GM18499 (cell line): ENCODE measurements at regions not wholly inside any gene's neighbourhood (a gene's known extent, or its start where the extent isn't known, plus 50 kb on each side); places are given as distances from the start of the nearest gene placed in this dataset.

Source experiments
- ATAC-seq: cut with Tn5 transposase; IDR thresholded peaks from one replicate; pipeline ENCODE4 v1.9.1; 2021; ENCODE audit warnings: moderate number of reproducible peaks; ENCODE audit not compliant: insufficient read depth, unreplicated experiment

DNA sequence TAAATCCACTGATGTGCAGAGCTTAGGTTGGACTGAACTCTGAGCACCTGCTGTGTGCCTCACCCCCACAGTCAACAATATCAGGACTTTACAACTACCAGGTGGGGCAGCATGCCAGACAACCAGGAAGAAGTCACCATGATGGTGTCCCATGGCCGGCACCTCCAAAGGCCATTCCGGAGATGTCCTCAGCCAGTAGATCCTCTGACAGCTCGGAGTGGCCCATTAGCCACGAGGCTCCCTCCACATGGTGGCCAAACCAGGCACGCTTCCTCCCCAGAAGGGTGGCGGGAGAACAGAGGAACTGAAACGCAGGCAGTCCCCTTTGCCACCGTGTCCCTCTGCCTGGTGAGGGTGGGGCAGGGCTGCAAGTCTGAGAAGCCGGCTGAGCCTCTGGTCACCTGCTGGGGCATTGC lies 390.0 kb downstream of the TNS3 start:
- ATAC-seq: no peak

GRCh38 chr7:47191316-47191715 lies 390.6 kb downstream of the TNS3 start:
- ATAC-seq: no peak

- ATAC-seq: no peak
These were observed 391.4 kb downstream of the TNS3 start for GRCh38 chr7:47190462-47190861.

GRCh38 chr7:47188653-47189315 lies 393.1 kb downstream of the TNS3 start:
- no peak for ATAC-seq

DNA sequence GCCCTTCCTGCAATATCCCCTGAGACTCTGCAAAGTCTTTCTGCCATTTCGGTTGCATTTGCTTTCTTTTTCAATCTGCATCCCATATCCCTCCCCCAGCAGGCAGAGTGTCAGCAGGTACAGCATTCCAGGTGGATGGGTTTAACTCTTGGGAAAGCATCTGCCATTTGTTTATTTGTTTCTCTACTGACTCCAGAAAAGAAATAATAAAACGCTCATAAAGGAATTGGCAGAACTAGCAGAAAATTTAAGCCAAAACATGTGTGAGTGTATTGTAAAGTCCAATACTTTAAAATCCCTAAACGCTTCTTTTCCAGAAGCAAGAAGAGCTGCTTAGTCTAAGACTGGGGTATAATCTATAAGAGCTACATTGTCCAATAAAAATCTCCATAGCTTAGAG lies 393.8 kb downstream of the TNS3 start:
- no peak for ATAC-seq

DNA sequence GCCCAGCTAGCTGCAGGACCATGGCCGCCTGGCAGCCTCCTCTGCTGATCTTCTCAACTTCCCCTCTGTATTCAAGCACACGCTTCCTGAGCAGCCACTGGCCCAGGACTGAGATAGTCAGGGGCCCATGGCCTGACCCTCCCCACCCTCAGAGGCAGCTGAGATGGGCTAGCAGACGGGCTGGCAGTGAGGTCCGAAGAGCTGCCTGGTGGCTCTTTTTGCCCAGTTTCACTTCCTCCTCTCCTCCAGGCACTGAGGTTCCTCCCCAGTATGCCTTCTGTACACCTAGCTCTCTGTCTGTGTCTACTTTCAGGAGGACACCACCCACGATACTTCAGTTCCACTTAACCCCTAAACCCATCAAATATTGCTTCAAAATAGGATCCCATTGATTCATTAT lies 395.6 kb downstream of the TNS3 start:
- peak; percentile 83 for ATAC-seq

- ATAC-seq: no peak
These were observed 396.1 kb downstream of the TNS3 start for GRCh38 chr7:47185839-47186238.

- ATAC-seq: no peak
These were observed 396.7 kb downstream of the TNS3 start for GRCh38 chr7:47185170-47185569.

DNA sequence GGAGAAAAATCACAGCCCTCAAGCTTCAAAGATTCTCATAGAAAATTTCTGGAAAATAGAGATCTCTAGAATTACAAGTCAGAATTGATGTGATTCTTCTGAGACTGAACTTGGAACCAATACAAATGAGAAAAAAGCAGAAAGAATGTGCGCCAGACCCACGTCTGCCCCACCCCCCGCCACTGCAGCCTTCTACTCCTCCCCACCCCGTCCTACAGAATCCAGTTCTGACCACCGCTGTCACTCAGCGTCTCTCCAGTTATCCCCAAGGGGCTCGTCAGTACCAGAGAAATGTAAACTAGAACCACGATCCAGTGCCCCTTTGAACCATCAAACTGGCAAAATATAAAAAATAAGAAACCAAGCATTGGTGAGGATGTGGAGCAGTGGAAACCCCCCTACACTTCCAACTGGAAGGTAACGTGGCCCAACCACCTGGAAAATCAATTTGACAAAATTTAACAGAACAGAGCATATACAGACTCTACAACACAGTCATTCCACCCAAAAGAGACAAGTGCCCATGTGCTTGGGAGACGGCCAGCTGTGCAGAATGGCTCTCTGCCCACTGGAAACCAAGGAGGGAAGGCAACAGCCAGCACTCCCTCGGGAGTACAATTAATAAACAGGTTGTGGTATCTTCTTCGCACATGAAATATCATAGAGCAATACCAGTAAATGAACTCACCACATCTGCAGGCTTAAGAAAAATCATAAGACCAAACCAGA lies 397.9 kb downstream of the TNS3 start:
- ATAC-seq: no peak

GRCh38 chr7:47181746-47182361 lies 400.1 kb downstream of the TNS3 start:
- no peak for ATAC-seq

GRCh38 chr7:47180516-47180826 lies 401.4 kb downstream of the TNS3 start:
- ATAC-seq: no peak

GRCh38 chr7:47179812-47180515 lies 401.9 kb downstream of the TNS3 start:
- no peak for ATAC-seq

GRCh38 chr7:47172602-47173539 lies 409.0 kb downstream of the TNS3 start:
- peak; percentile 65 for ATAC-seq

- no peak for ATAC-seq
These were observed 411.4 kb downstream of the TNS3 start for GRCh38 chr7:47170516-47170915.

GRCh38 chr7:47154791-47155190 lies 427.1 kb downstream of the TNS3 start:
- no peak for ATAC-seq

GRCh38 chr7:47153576-47153975 lies 428.3 kb downstream of the TNS3 start:
- ATAC-seq: no peak

GRCh38 chr7:47153058-47153457 lies 428.9 kb downstream of the TNS3 start:
- no peak for ATAC-seq

DNA sequence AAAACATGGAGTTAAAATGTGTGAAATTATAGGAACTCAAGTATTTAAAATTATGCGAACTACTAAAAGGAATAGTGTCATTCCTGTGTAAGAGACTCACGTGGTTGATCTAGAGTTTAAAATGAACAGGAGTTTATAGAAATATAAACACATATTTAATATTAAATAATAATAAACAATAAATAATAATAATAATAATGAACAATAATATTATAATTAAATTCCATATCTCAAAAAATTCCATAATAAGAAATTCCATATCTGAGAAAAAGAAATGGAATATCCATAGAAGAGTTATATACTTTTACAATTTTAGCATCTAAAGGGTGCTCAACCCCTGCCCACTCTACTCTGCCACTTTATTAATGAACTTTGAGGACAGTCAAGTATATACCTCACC lies 429.6 kb downstream of the TNS3 start:
- ATAC-seq: no peak

DNA sequence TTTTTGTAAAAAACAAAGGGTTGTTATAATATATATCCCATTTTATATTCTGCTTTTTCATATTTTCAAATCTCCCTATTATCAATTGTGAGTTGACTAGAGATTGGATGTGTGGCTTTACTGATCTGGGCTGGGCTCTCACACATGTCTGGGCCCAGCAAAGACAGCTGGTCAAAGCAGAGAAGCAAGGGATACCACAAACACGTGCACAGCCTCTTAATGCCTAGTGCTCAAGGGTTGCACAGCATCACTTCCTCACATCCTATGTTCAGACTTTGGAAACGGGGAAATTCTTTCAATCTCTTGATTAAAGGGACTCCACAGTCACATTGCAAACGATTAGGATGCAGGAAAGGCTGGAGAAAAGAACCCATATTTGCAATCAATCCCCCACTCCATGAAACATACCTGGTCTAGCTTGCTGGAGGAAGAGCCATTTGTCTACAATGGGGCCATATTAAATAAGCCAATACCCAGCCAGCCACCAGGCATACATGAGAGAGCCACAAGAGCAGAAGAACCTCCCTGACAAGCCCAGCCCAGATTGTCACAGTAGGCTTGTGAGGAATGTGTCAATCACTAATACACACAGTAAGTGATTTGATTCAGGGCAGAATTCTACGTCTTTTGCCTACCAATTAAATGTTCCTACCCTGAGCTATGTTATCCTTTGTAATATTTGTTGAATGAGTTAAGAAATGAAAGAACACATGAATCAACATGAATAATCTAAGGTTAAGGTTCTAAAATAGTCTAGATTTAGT lies 431.2 kb downstream of the TNS3 start:
- ATAC-seq: no peak
